GM06990 (cell line): ENCODE measurements at regions not wholly inside any gene's neighbourhood (a gene's known extent, or its start where the extent isn't known, plus 50 kb on each side); places are given as distances from the start of the nearest gene placed in this dataset.

ENCODE experiments used
- DNase-seq: peaks from one replicate; pipeline ENCODE4 v3.0.0-alpha.2; 2011; ENCODE audit not compliant: insufficient read length; ENCODE audit errors: extremely low read depth
- H3K27me3 ChIP-seq: replicated peaks from 2 replicates; pipeline ENCODE4 v1.6.0; 2011; ENCODE audit warnings: low read length; ENCODE audit not compliant: control insufficient read depth, insufficient read depth
- H3K36me3 ChIP-seq: 2 replicates; pipeline ENCODE4 v1.5.1; 2011; ENCODE audit warnings: low read length; ENCODE audit not compliant: control insufficient read depth, insufficient read depth
- H3K4me3 ChIP-seq: replicated peaks from 2 replicates; pipeline ENCODE4 v1.5.1; 2011; ENCODE audit warnings: low read depth, mild to moderate bottlenecking, control low read depth, low read length
- CTCF ChIP-seq: IDR thresholded peaks from 2 replicates; pipeline ENCODE4 v1.5.1; 2011; ENCODE audit warnings: low read length, control low read depth, mild to moderate bottlenecking, inconsistent platforms; ENCODE audit not compliant: insufficient read depth, poor library complexity, severe bottlenecking

DNA sequence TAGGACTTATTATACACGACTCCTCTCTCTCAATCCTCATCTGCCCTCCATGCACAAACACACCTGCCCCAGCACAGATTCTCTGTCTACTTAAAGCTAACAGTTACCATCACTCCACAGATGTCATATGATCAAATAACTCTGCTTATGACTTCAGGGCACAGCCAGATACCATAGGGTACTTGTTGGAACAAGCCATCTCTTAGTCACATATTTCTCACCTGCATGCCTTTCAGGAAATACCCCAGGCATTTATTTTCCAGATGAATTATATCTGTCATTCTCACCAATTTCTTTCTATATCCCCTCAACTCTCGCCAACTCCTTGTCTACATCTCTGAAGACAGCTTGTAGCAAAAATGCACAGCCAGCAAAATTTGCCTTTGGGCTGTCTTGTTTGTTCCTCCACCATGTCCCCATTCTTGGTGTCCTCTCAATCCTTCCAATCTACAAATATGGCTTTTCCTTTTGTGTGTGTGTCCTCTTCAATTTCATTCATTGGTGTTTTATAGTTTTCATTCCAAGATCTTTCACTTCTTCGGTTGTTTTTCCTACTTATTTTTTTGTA is 353.9 kb upstream of the CAMK1G start:
- no peak for DNase-seq
- no peaks in the 10 kb centered on the region for H3K36me3 ChIP-seq
- H3K4me3 ChIP-seq: no peak overlapping the region
- no peaks in the 10 kb centered on the region for H3K27me3 ChIP-seq
- TF ChIP-seq CTCF: no peak

DNA sequence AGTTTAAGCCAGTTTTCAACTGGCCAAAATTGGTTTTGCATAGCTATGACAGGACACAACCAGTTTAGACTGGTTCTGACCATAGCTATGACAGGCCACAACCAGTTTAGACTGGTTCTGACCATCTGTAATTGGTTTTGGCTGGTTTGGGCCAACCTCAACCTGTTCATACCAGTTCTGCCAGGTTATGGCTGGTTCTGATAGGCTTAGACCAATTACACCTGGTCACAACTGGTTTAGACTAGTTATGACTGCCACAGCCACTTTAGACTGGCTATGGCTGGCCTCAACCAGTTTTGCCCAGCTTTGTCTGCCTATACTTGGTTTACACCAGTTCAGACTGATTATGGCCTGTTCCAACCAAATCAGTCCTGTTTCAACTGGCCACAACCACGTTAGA is 353.2 kb upstream of the CAMK1G start:
- H3K4me3 ChIP-seq: no peak overlapping the region
- H3K27me3 ChIP-seq: no peaks in the 10 kb centered on the region
- DNase-seq: no peak
- H3K36me3 ChIP-seq: no peaks in the 10 kb centered on the region
- no peak for TF ChIP-seq CTCF

- Histone ChIP-seq H3K4me3 (no peak overlapping the region), H3K27me3 (no peaks in the 10 kb centered on the region), H3K36me3 (no peaks in the 10 kb centered on the region)
- no peak for TF ChIP-seq CTCF
- no peak for DNase-seq
Observed at GRCh38 chr1:209231476-209232156, 351.9 kb upstream of the CAMK1G start.

- DNase-seq: no peak
- Histone ChIP-seq H3K4me3 (no peak overlapping the region), H3K27me3 (no peaks in the 10 kb centered on the region), H3K36me3 (no peaks in the 10 kb centered on the region)
- TF ChIP-seq CTCF: no peak
Observed at GRCh38 chr1:209232197-209232596, 351.3 kb upstream of the CAMK1G start.

DNA sequence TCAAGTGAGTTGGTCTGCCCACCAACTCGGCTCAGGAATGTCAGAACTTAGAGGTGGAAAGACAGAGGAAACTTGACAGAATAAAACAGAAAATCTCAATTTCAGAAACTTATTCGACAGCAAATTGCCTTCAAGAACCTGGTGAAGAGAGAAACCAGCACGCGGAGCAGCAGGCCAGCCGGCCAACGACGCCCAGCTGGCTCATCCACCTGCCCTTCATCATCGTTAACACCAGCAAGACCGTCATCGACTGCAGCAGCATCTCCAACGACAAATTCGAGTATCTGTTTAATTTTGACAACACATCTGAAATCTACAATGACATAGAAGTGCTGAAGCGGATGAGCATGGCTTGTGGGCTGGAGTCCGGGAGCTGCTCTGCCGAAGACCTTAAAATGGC is 350.8 kb upstream of the CAMK1G start:
- no peak for DNase-seq
- Histone ChIP-seq H3K36me3 (no peaks in the 10 kb centered on the region), H3K4me3 (no peak overlapping the region), H3K27me3 (no peaks in the 10 kb centered on the region)
- no peak for TF ChIP-seq CTCF
